ENCODE measurements at regions not wholly inside any gene's neighbourhood (a gene's known extent, or its start where the extent isn't known, plus 50 kb on each side); places are given as distances from the start of the nearest gene placed in this dataset.
"Not testable (repeated sequence)": the region's sequence is repeated elsewhere in the genome, so short reads cannot be mapped to it uniquely, and the experiment has no call there.

DNA sequence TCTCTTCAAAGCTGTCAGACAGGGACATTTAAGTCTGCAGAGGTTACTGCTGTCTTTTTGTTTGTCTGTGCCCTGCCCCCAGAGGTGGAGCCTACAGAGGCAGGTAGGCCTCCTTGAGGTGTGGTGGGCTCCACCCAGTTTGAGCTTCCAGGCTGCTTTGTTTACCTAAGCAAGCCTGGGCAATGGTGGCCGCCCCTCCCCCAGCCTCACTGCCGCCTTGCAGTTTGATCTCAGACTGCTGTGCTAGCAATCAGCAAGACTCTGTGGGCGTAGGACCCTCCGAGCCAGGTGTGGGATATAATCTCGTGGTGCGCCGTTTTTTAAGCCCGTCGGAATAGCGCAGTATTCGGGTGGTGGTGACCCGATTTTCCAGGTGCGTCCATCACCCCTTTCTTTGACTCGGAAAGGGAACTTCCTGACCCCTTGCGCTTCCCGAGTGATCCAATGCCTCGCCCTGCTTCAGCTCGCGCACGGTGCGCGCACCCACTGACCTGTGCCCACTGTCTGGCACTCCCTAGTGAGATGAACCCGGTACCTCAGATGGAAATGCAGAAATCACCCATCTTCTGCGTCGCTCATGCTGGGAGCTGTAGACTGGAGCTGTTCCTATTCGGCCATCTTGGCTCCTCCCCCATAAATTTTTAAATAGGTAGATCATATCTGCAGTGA is 785.1 kb downstream of the TDRD15 start:
- not testable (repeated sequence) for DNase-seq (ENCODE audit: low spot score in 2 of 2); FAIRE-seq

GRCh38 chr2:21910832-21911507 is 787.2 kb downstream of the TDRD15 start:
- DNase-seq (ENCODE audit: low spot score in 2 of 2) (no peak), FAIRE-seq (no peak)

- FAIRE-seq = no peak
- no peak for DNase-seq (ENCODE audit: low spot score in 2 of 2)
Measured at GRCh38 chr2:21912405-21912804, 788.6 kb downstream of the TDRD15 start.

- no peak for FAIRE-seq
- DNase-seq (ENCODE audit: low spot score in 2 of 2) = no peak
Measured at GRCh38 chr2:21915201-21915600, 791.4 kb downstream of the TDRD15 start.

DNA sequence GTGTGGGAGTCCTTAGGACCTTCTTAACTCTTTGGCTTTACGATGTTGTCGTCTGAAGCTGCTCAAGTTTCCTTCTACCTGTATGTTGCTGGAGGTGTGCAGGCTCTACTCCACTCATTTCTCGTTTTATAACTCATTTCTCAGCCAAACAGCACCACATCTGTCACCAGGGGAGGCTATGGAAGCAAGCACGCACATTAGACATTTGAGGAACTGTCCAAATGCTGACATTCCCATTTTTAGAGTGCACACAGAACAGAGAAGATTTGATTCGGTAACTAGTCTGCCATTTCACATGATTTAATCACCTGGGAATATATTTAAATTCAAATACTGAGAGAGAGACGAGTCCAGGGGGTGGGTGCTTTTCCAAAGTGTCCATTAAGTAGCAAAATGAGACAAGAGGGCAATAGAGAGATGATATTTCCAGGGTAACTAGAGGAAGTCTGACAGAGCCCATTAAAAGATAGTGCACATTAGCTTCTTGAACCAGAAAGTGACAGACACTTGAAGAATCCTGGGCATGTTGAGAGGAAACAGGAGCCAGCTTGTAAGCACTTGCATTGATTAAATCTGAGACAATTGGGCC is 793.3 kb downstream of the TDRD15 start:
- DNase-seq (ENCODE audit: low spot score in 2 of 2) = no peak

DNA sequence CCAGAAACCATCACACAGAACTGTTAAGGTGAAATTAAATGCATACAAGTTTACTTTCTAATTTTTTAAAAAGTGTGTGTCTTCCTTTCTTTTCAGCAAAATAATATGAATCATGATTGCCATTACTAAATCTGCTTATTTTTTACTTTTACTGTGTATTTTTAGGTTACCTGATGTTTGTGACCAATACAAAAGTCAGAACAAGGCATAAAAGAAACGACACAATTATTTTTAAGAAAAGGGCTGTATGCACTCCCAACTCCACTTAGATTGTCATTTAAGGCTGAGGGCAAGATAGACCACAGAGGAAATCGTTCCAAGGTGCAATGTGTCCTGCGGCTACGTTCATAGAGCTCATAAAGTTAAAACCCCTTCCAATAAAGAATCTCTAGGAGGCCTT is 797.0 kb downstream of the TDRD15 start:
- FAIRE-seq (no peak), DNase-seq (ENCODE audit: low spot score in 2 of 2) (no peak)

More for the DNA sequence above, 793.3 kb downstream of the TDRD15 start:
- no peak for FAIRE-seq

DNA sequence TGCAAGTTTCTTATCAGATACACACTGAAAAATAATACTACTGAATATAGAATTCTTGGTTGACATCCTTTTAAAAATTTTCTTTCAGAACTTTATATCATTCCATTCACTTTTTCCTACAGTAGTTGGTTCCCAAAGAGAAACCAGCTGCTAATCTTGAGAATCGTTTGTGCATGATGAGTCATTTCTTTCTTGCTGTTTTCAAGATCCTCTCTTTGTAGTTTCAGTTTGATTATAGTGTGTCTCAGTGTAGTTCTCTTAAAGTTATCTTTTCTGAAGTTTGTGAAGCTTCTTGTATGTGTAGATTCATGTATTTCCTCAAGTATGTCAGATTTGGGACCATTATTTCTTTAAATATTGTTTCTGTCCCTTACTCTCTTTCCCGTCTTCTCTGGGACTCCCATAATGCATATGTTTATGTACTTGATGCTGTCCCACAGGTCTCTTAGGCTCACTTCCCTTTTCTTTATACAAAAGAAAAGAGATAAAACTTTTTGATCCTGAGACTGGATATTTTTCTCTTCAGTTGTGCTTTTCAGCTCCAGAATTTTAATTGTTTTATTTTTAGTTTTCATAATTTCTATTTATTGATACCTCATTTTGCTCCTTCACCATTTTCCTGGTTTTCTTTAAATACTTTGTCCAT is 801.0 kb downstream of the TDRD15 start:
- FAIRE-seq (no peak), DNase-seq (ENCODE audit: low spot score in 2 of 2) (no peak)

DNA sequence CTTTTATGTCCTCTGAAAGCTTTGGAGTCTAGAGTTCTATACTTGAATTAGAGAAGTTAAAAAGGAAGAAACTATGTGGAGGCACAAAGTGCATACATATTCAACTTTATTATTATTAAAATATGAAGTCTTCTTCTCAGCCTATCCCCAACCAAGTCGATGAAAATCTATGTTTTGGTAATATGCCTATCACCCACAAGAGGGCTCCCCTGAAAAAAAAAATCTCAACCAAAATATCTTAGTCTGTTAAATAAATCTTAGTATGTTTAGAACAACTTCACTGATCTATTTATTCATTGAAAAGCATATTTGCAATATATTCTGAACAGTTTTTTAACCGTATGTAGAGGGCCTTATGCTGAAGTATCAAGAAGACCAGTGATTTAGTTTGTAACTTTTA is 804.5 kb downstream of the TDRD15 start:
- DNase-seq (ENCODE audit: low spot score in 2 of 2) (no peak), FAIRE-seq (peak; percentile 6)

GRCh38 chr2:21930226-21930625 is 806.5 kb downstream of the TDRD15 start:
- no peak for DNase-seq (ENCODE audit: low spot score in 2 of 2)

DNA sequence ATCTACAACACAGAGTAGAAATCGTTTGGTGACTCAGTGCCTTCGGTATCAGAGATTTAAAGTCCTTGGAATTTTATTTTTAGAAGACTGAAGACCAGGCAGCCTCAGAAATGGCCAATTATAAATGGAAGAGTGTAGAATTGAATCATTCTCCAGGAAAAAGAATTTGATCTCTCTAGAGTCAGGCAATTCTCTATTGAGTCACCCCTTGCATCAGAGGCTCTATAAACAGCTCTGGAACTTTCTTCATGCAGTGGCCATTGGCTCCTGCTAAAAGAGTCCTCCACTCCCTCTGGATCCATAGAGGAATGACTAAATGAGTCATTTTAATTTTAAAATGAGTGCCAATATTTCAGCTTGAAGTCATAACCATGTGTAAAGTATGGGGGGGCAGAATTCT is 816.2 kb downstream of the TDRD15 start:
- DNase-seq (ENCODE audit: low spot score in 2 of 2) (no peak), FAIRE-seq (no peak)

More at GRCh38 chr2:21930226-21930625, 806.5 kb downstream of the TDRD15 start:
- FAIRE-seq = no peak

DNA sequence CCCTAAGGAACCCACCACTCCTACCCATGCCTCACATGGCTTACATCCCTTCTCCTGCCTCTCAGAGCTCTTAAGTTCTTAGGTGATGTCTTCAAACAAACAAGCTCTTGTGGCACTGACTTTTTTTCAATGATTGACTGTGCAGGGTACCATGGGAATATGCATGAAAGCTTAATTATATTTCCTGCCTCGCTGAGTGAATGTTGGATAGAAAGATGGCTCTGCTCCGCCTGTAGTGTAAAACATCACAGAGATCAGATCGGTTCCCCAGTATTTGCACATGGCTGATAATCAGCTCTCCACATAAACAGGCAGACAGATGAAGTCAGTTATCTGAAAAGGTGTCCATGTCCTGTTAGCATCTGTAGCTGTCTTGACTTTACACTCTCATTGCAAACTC is 820.8 kb downstream of the TDRD15 start:
- DNase-seq (ENCODE audit: low spot score in 2 of 2) = no peak
- no peak for FAIRE-seq

DNA sequence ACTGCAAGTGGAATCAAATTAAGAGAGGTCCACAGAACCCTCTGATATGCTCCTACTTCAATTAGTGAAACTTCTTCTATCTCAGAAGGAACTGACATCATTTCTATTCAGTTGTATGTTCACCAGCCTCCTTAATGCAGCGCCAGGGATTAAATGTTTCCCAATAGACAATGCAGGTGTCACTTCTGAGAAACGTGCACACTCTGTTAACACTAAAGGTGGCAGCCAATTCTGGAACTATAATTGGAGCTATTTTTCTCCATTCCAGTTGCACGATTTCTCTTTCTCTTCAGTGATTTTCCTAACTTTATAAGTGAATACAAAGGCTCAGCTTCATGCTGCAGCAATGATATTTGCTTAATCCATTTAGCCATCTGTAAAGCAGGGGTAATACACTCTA is 821.9 kb downstream of the TDRD15 start:
- FAIRE-seq (no peak), DNase-seq (ENCODE audit: low spot score in 2 of 2) (no peak)

DNA sequence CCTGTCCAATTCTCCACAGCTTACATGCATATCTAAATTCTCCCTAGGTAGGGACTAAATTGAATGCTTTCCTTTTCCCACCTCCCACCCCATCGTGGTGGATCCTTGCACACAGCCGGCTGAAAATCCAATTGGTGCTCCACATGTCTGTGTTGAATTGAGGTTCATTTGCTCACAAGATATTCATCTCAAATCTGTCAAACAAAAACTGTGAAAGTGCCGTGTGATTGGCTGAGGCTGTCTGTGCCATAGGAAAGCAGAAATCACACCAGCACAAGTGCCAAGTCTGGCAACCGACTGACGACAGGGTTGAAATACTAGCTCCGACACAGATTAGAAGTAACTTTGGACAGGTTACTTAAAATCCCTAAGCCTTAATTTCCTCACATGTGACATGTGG is 823.3 kb downstream of the TDRD15 start:
- FAIRE-seq (no peak), DNase-seq (ENCODE audit: low spot score in 2 of 2) (no peak)

GRCh38 chr2:21966139-21966538 is 842.4 kb downstream of the TDRD15 start:
- DNase-seq (ENCODE audit: low spot score in 2 of 2) (no peak), FAIRE-seq (no peak)

- DNase-seq (ENCODE audit: low spot score in 2 of 2) (no peak), FAIRE-seq (no peak)
Measured at GRCh38 chr2:21970971-21971370, 847.2 kb downstream of the TDRD15 start.

- DNase-seq (ENCODE audit: low spot score in 2 of 2) = no peak
- FAIRE-seq = no peak
Measured at GRCh38 chr2:21972586-21972985, 848.8 kb downstream of the TDRD15 start.

DNA sequence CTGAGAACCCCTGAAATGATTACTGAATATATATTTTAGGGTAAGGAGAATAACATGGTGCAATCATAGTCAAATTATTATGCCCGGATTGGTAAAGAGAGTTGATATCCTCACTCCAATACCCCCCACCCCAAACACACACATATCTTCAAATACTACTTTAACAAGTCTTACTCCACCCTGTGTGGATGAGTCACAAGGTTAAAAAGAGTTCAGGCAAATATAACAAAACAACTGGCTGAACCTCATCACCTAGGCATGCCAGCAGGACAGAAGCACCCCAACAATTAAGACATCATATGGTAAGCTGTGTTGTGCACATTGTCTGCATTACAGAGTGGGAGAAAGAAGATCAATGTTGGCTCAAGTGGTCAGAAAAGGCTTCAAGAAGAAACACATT is 857.4 kb downstream of the TDRD15 start:
- DNase-seq (ENCODE audit: low spot score in 2 of 2) = no peak
- FAIRE-seq = no peak

- FAIRE-seq = no peak
- no peak for DNase-seq (ENCODE audit: low spot score in 2 of 2)
Measured at GRCh38 chr2:21993002-21993401, 869.2 kb downstream of the TDRD15 start.

DNA sequence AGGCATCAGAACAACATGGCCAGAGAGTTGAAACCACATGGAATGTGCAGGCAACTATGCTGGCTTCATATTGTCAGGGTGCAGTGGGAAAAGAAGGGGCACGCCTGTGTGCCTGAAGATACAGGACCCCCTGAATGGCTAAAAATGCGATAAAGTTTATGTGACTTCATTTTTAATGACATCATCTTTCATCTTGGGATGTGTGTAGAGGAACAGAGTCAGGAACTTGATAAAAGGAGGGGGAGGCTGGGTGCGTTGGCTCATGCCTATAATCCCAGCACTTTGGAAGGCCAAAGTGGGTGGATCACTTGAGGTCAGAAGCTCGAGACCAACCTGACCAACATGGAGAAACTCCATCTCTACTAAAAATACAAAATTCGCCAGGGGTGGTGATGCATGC is 872.6 kb downstream of the TDRD15 start:
- DNase-seq (ENCODE audit: low spot score in 2 of 2) (no peak), FAIRE-seq (no peak)

- DNase-seq (ENCODE audit: low spot score in 2 of 2) = no peak
- FAIRE-seq = no peak
Measured at GRCh38 chr2:21999522-21999921, 875.8 kb downstream of the TDRD15 start.

GRCh38 chr2:22002066-22002465 is 878.3 kb downstream of the TDRD15 start:
- FAIRE-seq (no peak), DNase-seq (ENCODE audit: low spot score in 2 of 2) (no peak)

Measured in frontal cortex (tissue), 3 donors.